ENCODE measurements at regions not wholly inside any gene's neighbourhood (a gene's known extent, or its start where the extent isn't known, plus 50 kb on each side); places are given as distances from the start of the nearest gene placed in this dataset.
A peak's percentile ranks its signal among the peaks of the same experiment; 100 is the strongest.

DNA sequence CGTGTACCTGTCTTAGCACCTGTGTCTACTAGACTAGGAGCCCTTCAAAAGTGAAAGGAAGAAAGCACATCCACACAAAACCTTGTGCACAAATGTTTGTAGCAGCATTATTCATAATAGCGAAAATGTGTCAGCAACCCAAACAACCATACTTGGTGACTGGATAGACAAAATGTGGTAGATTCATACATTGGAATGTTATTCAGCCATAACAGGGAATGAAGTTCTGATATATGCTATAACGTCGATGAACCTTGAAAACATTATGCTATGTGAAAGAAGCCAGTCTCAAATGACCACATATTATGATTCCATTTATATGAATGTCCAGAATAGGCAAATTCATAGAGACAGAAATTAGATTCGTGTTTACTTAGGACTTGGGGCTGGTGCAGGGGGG lies 57.8 kb upstream of the LARP1 start:
- Histone ChIP-seq H3K9me3 (ENCODE audit: low read length) (no peaks in the 10 kb centered on the region), H3K9ac (ENCODE audit: insufficient read depth, low read depth, low read length) (no peak overlapping the region), H3K27me3 (ENCODE audit: control insufficient read depth in 1 of 2, insufficient read depth in 2 of 2, low read length in 2 of 2) (no peaks in the 10 kb centered on the region), H3K27ac (ENCODE audit: extremely low read length, insufficient read depth, low read length) (peak overlapping the region; percentile 8), H3K79me2 (ENCODE audit: insufficient read depth, low read length) (no peaks in the 10 kb centered on the region), H3K4me2 (ENCODE audit: low read depth, low read length) (no peak overlapping the region), H4K20me1 (ENCODE audit: insufficient read depth, low read length) (no peaks in the 10 kb centered on the region), H3K36me3 (replicated peaks in 1 of 2; ENCODE audit: control insufficient read depth in 1 of 2, insufficient read depth in 2 of 2, low read length in 2 of 2) (no peaks in the 10 kb centered on the region), H3K4me3 (replicated peaks in 1 of 3; ENCODE audit: insufficient read depth in 1 of 3, low read depth in 2 of 3, low read length in 3 of 3) (no peak overlapping the region), H2AFZ (ENCODE audit: low read length) (no peak overlapping the region), H3K4me1 (ENCODE audit: insufficient read depth, low read length) (peaks cover 63% of the 10 kb centered on the region)
- CTCF ChIA-PET (ENCODE audit: low intra/inter-chr PET ratio, low total read pairs), result no interaction called here
- FAIRE-seq (no peak), ATAC-seq (no peak), DNase-seq (ENCODE audit: low spot score) (no peak)
- WGBS (ENCODE audit: low lambda C conversion rate), result 73% methylated on average over 5 of the region's 5 CpGs
- intact Hi-C loops (cut with micrococcal nuclease; ENCODE audit: unreplicated experiment) (no loop called here), in situ Hi-C loops (cut with HindIII; ENCODE audit: extremely low pct_ligation_motif_present, low pct_unique_long_range_greater_than_20kb) (no loop called here)
- BruUV-seq (replicated peaks), result no TSS peak
- POLR2A ChIA-PET, result interaction anchor here (0.6 to 3.1 kb wide), 2 partner anchors 14 to 240 kb away, joined by 3 to 15 read pairs; partner anchors contain the start of gene GEMIN5
- TF ChIP-seq CCAR2 (optimal IDR thresholded peaks at IDR 0.05; ENCODE audit: low read depth, low read length) (no peak), ADNP (CRISPR knock-in tag; IDR thresholded peaks at IDR 0.05) (no peak), ZNF441 (CRISPR knock-in tag; IDR thresholded peaks at IDR 0.05; ENCODE audit: borderline replicate concordance) (no peak), GPBP1L1 (CRISPR knock-in tag; IDR thresholded peaks at IDR 0.05) (no peak), NFE2L2 (IDR thresholded peaks at IDR 0.05; ENCODE audit: low read length) (no peak), TMF1 (CRISPR knock-in tag; IDR thresholded peaks at IDR 0.05; ENCODE audit: low read depth) (no peak), NAIF1 (CRISPR knock-in tag; IDR thresholded peaks at IDR 0.05; ENCODE audit: borderline replicate concordance) (no peak), E2F2 (CRISPR knock-in tag; IDR thresholded peaks at IDR 0.05; ENCODE audit: borderline replicate concordance) (no peak), ZNF703 (CRISPR knock-in tag; IDR thresholded peaks at IDR 0.05; ENCODE audit: borderline replicate concordance) (no peak), ZSCAN5A (CRISPR knock-in tag; IDR thresholded peaks at IDR 0.05; ENCODE audit: borderline replicate concordance) (no peak), SATB2 (CRISPR knock-in tag; IDR thresholded peaks at IDR 0.05) (no peak), HNRNPL (IDR thresholded peaks at IDR 0.05; ENCODE audit: low read depth, low read length) (no peak), NR1H2 (CRISPR knock-in tag; IDR thresholded peaks at IDR 0.05; ENCODE audit: borderline replicate concordance, low read depth) (no peak), ZNF101 (CRISPR knock-in tag; IDR thresholded peaks at IDR 0.05; ENCODE audit: borderline replicate concordance, low read depth) (no peak), ZNF761 (CRISPR knock-in tag; conservative IDR thresholded peaks at IDR 0.05) (no peak)
- TF ChIP-seq, protein P1, sequence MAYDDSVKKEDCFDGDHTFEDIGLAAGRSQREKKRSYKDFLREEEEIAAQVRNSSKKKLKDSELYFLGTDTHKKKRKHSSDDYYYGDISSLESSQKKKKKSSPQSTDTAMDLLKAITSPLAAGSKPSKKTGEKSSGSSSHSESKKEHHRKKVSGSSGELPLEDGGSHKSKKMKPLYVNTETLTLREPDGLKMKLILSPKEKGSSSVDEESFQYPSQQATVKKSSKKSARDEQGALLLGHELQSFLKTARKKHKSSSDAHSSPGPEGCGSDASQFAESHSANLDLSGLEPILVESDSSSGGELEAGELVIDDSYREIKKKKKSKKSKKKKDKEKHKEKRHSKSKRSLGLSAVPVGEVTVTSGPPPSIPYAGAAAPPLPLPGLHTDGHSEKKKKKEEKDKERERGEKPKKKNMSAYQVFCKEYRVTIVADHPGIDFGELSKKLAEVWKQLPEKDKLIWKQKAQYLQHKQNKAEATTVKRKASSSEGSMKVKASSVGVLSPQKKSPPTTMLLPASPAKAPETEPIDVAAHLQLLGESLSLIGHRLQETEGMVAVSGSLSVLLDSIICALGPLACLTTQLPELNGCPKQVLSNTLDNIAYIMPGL (CRISPR knock-in tag; IDR thresholded peaks at IDR 0.05; ENCODE audit: borderline replicate concordance in 1 of 2, low read depth in 1 of 2), result no peak
- TF ChIP-seq, protein P2, sequence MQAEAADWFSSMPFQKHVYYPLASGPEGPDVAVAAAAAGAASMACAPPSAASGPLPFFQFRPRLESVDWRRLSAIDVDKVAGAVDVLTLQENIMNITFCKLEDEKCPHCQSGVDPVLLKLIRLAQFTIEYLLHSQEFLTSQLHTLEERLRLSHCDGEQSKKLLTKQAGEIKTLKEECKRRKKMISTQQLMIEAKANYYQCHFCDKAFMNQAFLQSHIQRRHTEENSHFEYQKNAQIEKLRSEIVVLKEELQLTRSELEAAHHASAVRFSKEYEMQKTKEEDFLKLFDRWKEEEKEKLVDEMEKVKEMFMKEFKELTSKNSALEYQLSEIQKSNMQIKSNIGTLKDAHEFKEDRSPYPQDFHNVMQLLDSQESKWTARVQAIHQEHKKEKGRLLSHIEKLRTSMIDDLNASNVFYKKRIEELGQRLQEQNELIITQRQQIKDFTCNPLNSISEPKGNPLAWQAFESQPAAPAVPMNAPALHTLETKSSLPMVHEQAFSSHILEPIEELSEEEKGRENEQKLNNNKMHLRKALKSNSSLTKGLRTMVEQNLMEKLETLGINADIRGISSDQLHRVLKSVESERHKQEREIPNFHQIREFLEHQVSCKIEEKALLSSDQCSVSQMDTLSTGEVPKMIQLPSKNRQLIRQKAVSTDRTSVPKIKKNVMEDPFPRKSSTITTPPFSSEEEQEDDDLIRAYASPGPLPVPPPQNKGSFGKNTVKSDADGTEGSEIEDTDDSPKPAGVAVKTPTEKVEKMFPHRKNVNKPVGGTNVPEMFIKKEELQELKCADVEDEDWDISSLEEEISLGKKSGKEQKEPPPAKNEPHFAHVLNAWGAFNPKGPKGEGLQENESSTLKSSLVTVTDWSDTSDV (CRISPR knock-in tag; IDR thresholded peaks at IDR 0.05), result no peak
